ENCODE measurements at regions not wholly inside any gene's neighbourhood (a gene's known extent, or its start where the extent isn't known, plus 50 kb on each side); places are given as distances from the start of the nearest gene placed in this dataset.

- TF ChIP-seq ZNF605 (CRISPR knock-in tag; IDR thresholded peaks at IDR 0.05): no peak
- TF ChIP-seq ZNF124 (CRISPR knock-in tag; IDR thresholded peaks at IDR 0.05): no peak
- no peak for TF ChIP-seq CEBPZ (IDR thresholded peaks at IDR 0.05; ENCODE audit: low read length)
- 0 out of 2 replicates have a peak, but pooled peaks have one; percentile 50 for TF ChIP-seq MXD1 (CRISPR knock-in tag; IDR thresholded peaks at IDR 0.05)
- TF ChIP-seq TBP (CRISPR knock-in tag; IDR thresholded peaks at IDR 0.05): no peak
- no peak for TF ChIP-seq FOXC1 (CRISPR knock-in tag; IDR thresholded peaks at IDR 0.05; ENCODE audit: borderline replicate concordance)
- TF ChIP-seq HNF1A (IDR thresholded peaks at IDR 0.05; ENCODE audit: low read depth): no peak
- TF ChIP-seq HNF1A (CRISPR knock-in tag; IDR thresholded peaks at IDR 0.05; ENCODE audit: borderline replicate concordance): 0 out of 2 replicates have a peak, but pooled peaks have one; percentile 24
- no peak for TF ChIP-seq ZNF781 (CRISPR knock-in tag; IDR thresholded peaks at IDR 0.05; ENCODE audit: borderline replicate concordance, not compliant biosample characterization)
- TF ChIP-seq ARHGAP35 (CRISPR knock-in tag; IDR thresholded peaks at IDR 0.05; ENCODE audit: borderline replicate concordance): 0 out of 2 replicates have a peak, but pooled peaks have one; percentile 16
- no peak for TF ChIP-seq SRY (CRISPR knock-in tag; IDR thresholded peaks at IDR 0.05)
- no peak for TF ChIP-seq ZNF749 (CRISPR knock-in tag; IDR thresholded peaks at IDR 0.05; ENCODE audit: borderline replicate concordance)
- no peak for TF ChIP-seq KDM6A (CRISPR knock-in tag; IDR thresholded peaks at IDR 0.05; ENCODE audit: low read depth)
- no peak for TF ChIP-seq ZNF672 (CRISPR knock-in tag; IDR thresholded peaks at IDR 0.05)
- TF ChIP-seq HMGXB4 (CRISPR knock-in tag; IDR thresholded peaks at IDR 0.05; ENCODE audit: borderline replicate concordance in 1 of 2, low read depth in 1 of 2): no peak
- TF ChIP-seq ZNF773 (CRISPR knock-in tag; IDR thresholded peaks at IDR 0.05; ENCODE audit: borderline replicate concordance): no peak
- no peak for TF ChIP-seq TCF12 (IDR thresholded peaks at IDR 0.05)
- TF ChIP-seq TCF12 (CRISPR knock-in tag; IDR thresholded peaks at IDR 0.05): no peak
- no peak for TF ChIP-seq ZNF207 (IDR thresholded peaks at IDR 0.05; ENCODE audit: borderline replicate concordance)
These were observed 427.8 kb downstream of the PREX1 start (continued) for GRCh38 chr20:48400009-48400408.
